Ishikawa (cell line): ENCODE measurements at regions not wholly inside any gene's neighbourhood (a gene's known extent, or its start where the extent isn't known, plus 50 kb on each side); places are given as distances from the start of the nearest gene placed in this dataset.

Experiments
- EGR1 ChIP-seq: IDR thresholded peaks from 2 replicates; pipeline ENCODE4 v1.6.1; 2012
- TF ChIP-seq, protein P1 (sequence below): IDR thresholded peaks from 2 replicates; pipeline ENCODE4 v1.6.1; 2012

DNA sequence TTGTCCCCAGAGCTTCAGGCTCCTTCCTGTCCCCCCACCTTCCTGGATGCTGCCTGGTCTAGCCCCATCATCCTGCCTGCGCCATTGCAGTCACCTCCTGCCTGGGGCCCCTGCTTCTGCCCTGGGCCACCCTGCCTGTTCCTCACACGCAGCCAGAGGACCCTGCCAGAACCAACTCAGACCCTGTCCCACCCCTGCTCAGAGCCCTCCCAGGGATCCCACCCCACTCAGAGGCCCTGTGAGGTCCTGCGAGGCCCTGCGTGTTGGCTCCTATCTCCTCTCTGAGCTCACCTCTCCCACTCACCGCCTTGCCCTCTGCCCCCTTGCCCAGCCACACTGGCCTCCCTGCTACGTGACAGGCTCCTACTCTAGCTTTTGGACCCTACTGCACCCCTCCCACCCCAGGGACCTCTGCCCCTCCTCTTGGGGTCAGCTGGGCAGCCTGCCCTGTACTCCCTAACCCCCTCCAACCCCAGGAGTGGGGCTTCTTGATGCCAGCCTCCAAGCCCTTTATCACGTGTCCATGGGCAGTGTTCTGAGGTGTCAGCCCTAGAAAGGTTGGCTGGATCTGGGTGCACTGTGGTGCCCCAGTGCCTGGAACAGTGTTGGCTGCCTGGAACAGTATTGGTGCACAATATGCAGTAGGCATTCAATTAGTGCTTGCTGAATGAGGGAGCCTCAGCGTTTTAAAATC, 68.3 kb downstream of the CEBPB start:
- TF ChIP-seq, protein P1, sequence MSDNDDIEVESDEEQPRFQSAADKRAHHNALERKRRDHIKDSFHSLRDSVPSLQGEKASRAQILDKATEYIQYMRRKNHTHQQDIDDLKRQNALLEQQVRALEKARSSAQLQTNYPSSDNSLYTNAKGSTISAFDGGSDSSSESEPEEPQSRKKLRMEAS, result no peak
- no peak for TF ChIP-seq EGR1
